ENCODE measurements at regions not wholly inside any gene's neighbourhood (a gene's known extent, or its start where the extent isn't known, plus 50 kb on each side); places are given as distances from the start of the nearest gene placed in this dataset.

- intact Hi-C loops (cut with micrococcal nuclease) (no loop called here), dilution Hi-C loops (cut with MboI; ENCODE audit: extremely low pct_ligation_motif_present, low sequenced_read_pairs) (no loop called here)
- no peak overlapping the region for H2AFZ ChIP-seq (ENCODE audit: low read depth, low read length)
- no peaks in the 10 kb centered on the region for H3K36me3 ChIP-seq (ENCODE audit: control insufficient read depth in 2 of 2, extremely low read depth in 1 of 2, insufficient read depth in 2 of 2, low read length in 2 of 2)
- no peak for TF ChIP-seq MYC (IDR thresholded peaks at IDR 0.05; ENCODE audit: low read depth, low read length)
- peak in 1 of 2 donors; percentile 12 for TF ChIP-seq CTCF (IDR thresholded peaks at IDR 0.05; ENCODE audit: extremely low read depth in 1 of 2, insufficient read depth in 1 of 2, low read depth in 1 of 2, low read length in 2 of 2)
- H3K79me2 ChIP-seq (ENCODE audit: control insufficient read depth, insufficient read depth, low read length): no peaks in the 10 kb centered on the region
- no TSS peak for BruUV-seq (replicated peaks)
- no peak overlapping the region for H3K4me2 ChIP-seq (ENCODE audit: insufficient read depth, low read length)
- H3K9me3 ChIP-seq (replicated peaks; ENCODE audit: control insufficient read depth, insufficient read depth, low read length): no peaks in the 10 kb centered on the region
- H3K4me3 ChIP-seq (replicated peaks in 1 of 3; ENCODE audit: insufficient read depth in 1 of 3, low read depth in 1 of 3, low read length in 3 of 3): no peak overlapping the region
- ChIA-PET CTCF (interaction anchor here (0.9 to 11.2 kb wide), 2 partner anchors 241 to 321 kb away, joined by 3 to 181 read pairs; no protein-coding TSS in a partner anchor), POLR2A (no interaction called here)
- no peak overlapping the region for H3K9ac ChIP-seq (replicated peaks; ENCODE audit: extremely low read depth, insufficient read depth, low read length)
- no peaks in the 10 kb centered on the region for H4K20me1 ChIP-seq (replicated peaks; ENCODE audit: control insufficient read depth, extremely low read depth, insufficient read depth, low read length)
- FAIRE-seq: no peak
- H3K27me3 ChIP-seq (ENCODE audit: control insufficient read depth in 2 of 2, insufficient read depth in 2 of 2, low read length in 2 of 2): peaks cover 0 to 4% of the 10 kb centered on the region in 2 experiments
- H3K4me1 ChIP-seq (ENCODE audit: control insufficient read depth, extremely low read depth, insufficient read depth, low read length): peaks cover 3% of the 10 kb centered on the region
- H3K9me1 ChIP-seq (replicated peaks; ENCODE audit: control insufficient read depth, extremely low read depth, insufficient read depth, low read length): no peaks in the 10 kb centered on the region
- no peak for DNase-seq (ENCODE audit: low read depth, low spot score)
- no peak overlapping the region for H3K27ac ChIP-seq (ENCODE audit: insufficient read depth, low read depth, low read length)
These were observed 118.5 kb upstream of the SHISA3 start for GRCh38 chr4:42278709-42279324.

DNA sequence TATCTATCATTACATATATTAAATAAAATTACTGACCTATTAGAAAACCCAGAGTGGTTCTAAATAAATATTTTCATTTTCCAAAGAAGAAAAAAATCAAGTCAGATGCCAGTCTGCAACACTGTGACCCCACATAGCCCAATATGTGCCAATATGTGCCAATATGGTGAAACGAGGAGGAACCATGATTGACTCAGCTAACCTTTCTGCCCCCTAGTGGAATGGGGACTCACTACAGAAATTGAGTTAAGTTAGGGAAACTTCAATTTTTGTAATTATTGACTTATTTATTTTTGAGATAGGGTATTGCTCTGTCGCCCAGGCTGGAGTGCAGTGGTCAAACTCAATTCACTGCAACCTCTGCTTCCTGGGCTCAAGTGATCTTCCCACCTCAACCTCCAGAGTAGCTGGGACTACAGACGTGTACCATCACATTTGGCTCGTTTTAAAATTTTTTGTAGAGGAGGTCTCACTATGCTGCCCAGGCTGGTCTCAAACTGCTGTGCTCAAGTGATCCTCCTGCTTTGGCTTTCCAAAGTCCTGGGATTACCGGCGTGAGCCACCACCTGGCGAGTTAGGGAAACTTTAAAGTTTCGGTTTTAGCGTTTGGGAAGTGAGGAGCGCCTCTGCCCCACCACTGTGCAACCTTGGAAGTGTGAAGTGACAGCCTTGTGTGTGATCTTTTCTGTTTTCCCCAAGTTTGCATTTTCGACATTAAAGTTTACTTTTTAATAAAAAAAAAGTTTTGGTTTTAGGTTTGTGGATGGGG lies 116.8 kb upstream of the SHISA3 start:
- no TSS peak for BruUV-seq (replicated peaks)
- Histone ChIP-seq H3K27ac (ENCODE audit: insufficient read depth, low read depth, low read length) (no peak overlapping the region), H3K4me2 (ENCODE audit: insufficient read depth, low read length) (no peak overlapping the region), H3K9me3 (replicated peaks; ENCODE audit: control insufficient read depth, insufficient read depth, low read length) (no peaks in the 10 kb centered on the region), H3K9ac (replicated peaks; ENCODE audit: extremely low read depth, insufficient read depth, low read length) (no peak overlapping the region), H3K27me3 (ENCODE audit: control insufficient read depth in 2 of 2, insufficient read depth in 2 of 2, low read length in 2 of 2) (peaks cover 0 to 4% of the 10 kb centered on the region in 2 experiments), H3K4me3 (replicated peaks in 1 of 3; ENCODE audit: insufficient read depth in 1 of 3, low read depth in 1 of 3, low read length in 3 of 3) (no peak overlapping the region), H3K9me1 (replicated peaks; ENCODE audit: control insufficient read depth, extremely low read depth, insufficient read depth, low read length) (no peaks in the 10 kb centered on the region), H3K4me1 (ENCODE audit: control insufficient read depth, extremely low read depth, insufficient read depth, low read length) (peaks cover 3% of the 10 kb centered on the region), H3K79me2 (ENCODE audit: control insufficient read depth, insufficient read depth, low read length) (no peaks in the 10 kb centered on the region), H3K36me3 (ENCODE audit: control insufficient read depth in 2 of 2, extremely low read depth in 1 of 2, insufficient read depth in 2 of 2, low read length in 2 of 2) (no peaks in the 10 kb centered on the region), H2AFZ (ENCODE audit: low read depth, low read length) (no peak overlapping the region), H4K20me1 (replicated peaks; ENCODE audit: control insufficient read depth, extremely low read depth, insufficient read depth, low read length) (no peaks in the 10 kb centered on the region)
- dilution Hi-C loops (cut with MboI; ENCODE audit: extremely low pct_ligation_motif_present, low sequenced_read_pairs): no loop called here
- CTCF ChIA-PET: interaction anchor here (0.7 to 11.2 kb wide), 34 partner anchors 10 to 1021 kb away, joined by 3 to 181 read pairs (median 4); partner anchors contain the start of gene SHISA3
- FAIRE-seq: no peak
- TF ChIP-seq EZH2 (IDR thresholded peaks at IDR 0.05; ENCODE audit: borderline replicate concordance, low read depth, low read length, severe bottlenecking) (no peak), JUN (IDR thresholded peaks at IDR 0.05; ENCODE audit: borderline replicate concordance, insufficient read depth, insufficient read length, low read depth) (no peak), POLR2AphosphoS5 (IDR thresholded peaks at IDR 0.05; ENCODE audit: insufficient read depth, low read depth, low read length) (no peak), CTCF (IDR thresholded peaks at IDR 0.05; ENCODE audit: extremely low read depth in 1 of 2, insufficient read depth in 1 of 2, low read depth in 1 of 2, low read length in 2 of 2) (peak; percentile 68 to 69), POLR2A (IDR thresholded peaks at IDR 0.05; ENCODE audit: low read depth, low read length) (no peak)
- peak; percentile 36 for DNase-seq (ENCODE audit: low read depth, low spot score)
- intact Hi-C loops (cut with micrococcal nuclease): loop anchor here (1.0 to 2.0 kb wide), 2 partner anchors 324 to 587 kb away; no protein-coding TSS in a partner anchor
- POLR2A ChIA-PET: no interaction called here

Data from endothelial cell of umbilical vein (primary cell).